Stomach (tissue), 4 donors: ENCODE measurements at regions not wholly inside any gene's neighbourhood (a gene's known extent, or its start where the extent isn't known, plus 50 kb on each side); places are given as distances from the start of the nearest gene placed in this dataset.
"Not testable (repeated sequence)": the region's sequence is repeated elsewhere in the genome, so short reads cannot be mapped to it uniquely, and the experiment has no call there.

Experiments used
- EP300 ChIP-seq: sonication (generic); formaldehyde crosslinking; IDR thresholded peaks from one replicate; pipeline ENCODE4 v1.6.1; 2017; ENCODE audit warnings: antibody characterized with exemption
- POLR2A ChIP-seq, 4 donors: fragments of 450-650 bp; IDR thresholded peaks; one replicate each; pipeline ENCODE4 v1.6.1; 2016; ENCODE audit warnings: antibody characterized with exemption in 4 of 4, control low read depth in 2 of 4, mild to moderate bottlenecking in 1 of 4, moderate library complexity in 1 of 4
- TF ChIP-seq, protein P1 (sequence below), 7 experiments: fragments of 450-650 bp in 4 of 7; fragments of 200-600 bp in 3 of 7; sonication (generic) in 3 of 7; IDR thresholded peaks; one replicate each; pipeline ENCODE4 v1.5.1; 2016 to 2019; ENCODE audit warnings: antibody characterized with exemption in 7 of 7, control low read depth in 2 of 7, mild to moderate bottlenecking in 1 of 7

DNA sequence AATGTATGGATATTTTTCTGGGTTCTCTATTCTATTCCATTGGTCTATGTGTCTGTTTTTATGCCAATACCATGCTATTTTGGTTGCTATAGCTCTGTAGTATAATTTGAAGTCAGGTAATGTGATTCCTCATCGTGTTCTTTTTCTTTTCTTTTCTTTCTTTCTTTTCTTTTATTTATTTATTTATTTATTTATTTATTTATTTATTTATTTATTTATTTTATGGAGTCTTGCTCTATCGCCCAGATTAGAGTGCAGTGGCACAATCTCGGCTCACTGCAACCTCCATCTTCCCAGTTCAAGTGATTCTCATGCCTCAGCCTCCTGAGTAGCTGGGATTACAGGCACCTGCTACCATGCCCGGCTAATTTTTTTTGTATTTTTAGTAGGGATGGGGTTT, 315.2 kb downstream of the SV2B start:
- TF ChIP-seq, protein P1, sequence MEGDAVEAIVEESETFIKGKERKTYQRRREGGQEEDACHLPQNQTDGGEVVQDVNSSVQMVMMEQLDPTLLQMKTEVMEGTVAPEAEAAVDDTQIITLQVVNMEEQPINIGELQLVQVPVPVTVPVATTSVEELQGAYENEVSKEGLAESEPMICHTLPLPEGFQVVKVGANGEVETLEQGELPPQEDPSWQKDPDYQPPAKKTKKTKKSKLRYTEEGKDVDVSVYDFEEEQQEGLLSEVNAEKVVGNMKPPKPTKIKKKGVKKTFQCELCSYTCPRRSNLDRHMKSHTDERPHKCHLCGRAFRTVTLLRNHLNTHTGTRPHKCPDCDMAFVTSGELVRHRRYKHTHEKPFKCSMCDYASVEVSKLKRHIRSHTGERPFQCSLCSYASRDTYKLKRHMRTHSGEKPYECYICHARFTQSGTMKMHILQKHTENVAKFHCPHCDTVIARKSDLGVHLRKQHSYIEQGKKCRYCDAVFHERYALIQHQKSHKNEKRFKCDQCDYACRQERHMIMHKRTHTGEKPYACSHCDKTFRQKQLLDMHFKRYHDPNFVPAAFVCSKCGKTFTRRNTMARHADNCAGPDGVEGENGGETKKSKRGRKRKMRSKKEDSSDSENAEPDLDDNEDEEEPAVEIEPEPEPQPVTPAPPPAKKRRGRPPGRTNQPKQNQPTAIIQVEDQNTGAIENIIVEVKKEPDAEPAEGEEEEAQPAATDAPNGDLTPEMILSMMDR (IDR thresholded peaks at IDR 0.05), result not testable (repeated sequence)
- not testable (repeated sequence) for TF ChIP-seq POLR2A (IDR thresholded peaks at IDR 0.05); EP300
